ENCODE measurements at regions not wholly inside any gene's neighbourhood (a gene's known extent, or its start where the extent isn't known, plus 50 kb on each side); places are given as distances from the start of the nearest gene placed in this dataset.

GRCh38 chr2:19474128-19474527 lies 115.7 kb upstream of the OSR1 start:
- TF ChIP-seq CTCF (IDR thresholded peaks at IDR 0.05) (no peak), EZH2 (IDR thresholded peaks at IDR 0.05; ENCODE audit: borderline replicate concordance, insufficient read depth, low read depth, low read length, poor library complexity, severe bottlenecking) (no peak)

Measured in B cell (primary cell).